HCT116 (cell line): ENCODE measurements at regions not wholly inside any gene's neighbourhood (a gene's known extent, or its start where the extent isn't known, plus 50 kb on each side); places are given as distances from the start of the nearest gene placed in this dataset.

Experiments
- ATAC-seq: fragments of 200-7000 bp; cut with Tn5 transposase; 2 replicates; pipeline ENCODE4 v1.9.1; 2020; ENCODE audit warnings: mild to moderate bottlenecking, moderate library complexity
- BruUV-seq: library from RNA; stranded (reverse); fragments of 400-500 nt; replicated peaks from 2 replicates; lab custom pipeline; 2021; lab: Mats Ljungman, UMichigan
- CTCF ChIA-PET: fragments of 300-600 bp; sonication (Branson Sonifier 250); formaldehyde crosslinking; loops from one replicate; lab custom pipeline; 2021; ENCODE audit warnings: antibody characterized with exemption; lab: Charles Lee
- POLR2A ChIA-PET: fragments of 300-600, 350-600 bp; sonication (Branson Sonifier 250); formaldehyde crosslinking; loops from one replicate; lab custom pipeline; 2021; ENCODE audit warnings: antibody characterized with exemption; lab: Charles Lee
- RAD21 ChIA-PET, 2 experiments: fragments of 300-600 bp; sonication (Branson Sonifier 250); formaldehyde crosslinking; loops; one replicate each; lab custom pipeline; 2023; ENCODE audit warnings: low total read pairs in 2 of 2; ENCODE audit not compliant: uncharacterized antibody in 2 of 2, unreplicated experiment in 2 of 2, low non-redundant PET in 1 of 2; lab: Charles Lee
- DNase-seq: peaks from one replicate; pipeline ENCODE4 v3.0.0-alpha.2; 2010; ENCODE audit warnings: low read depth, low spot score
- H2AFZ ChIP-seq: fragments of 200-600 bp; shearing (Covaris generic), sonication (generic); 2 replicates; pipeline ENCODE4 v1.6.1; 2017; ENCODE audit warnings: low read depth, mixed run types, mixed read lengths, antibody characterized with exemption, low read length; ENCODE audit not compliant: poor library complexity, severe bottlenecking
- H3K27ac ChIP-seq: 2 replicates; pipeline ENCODE4 v1.5.1; 2012; ENCODE audit warnings: low read depth, low read length
- H3K27me3 ChIP-seq: fragments of 200-600 bp; sonication (generic); 2 replicates; pipeline ENCODE4 v1.6.1; 2016; ENCODE audit warnings: mixed run types, low read length, mixed read lengths; ENCODE audit not compliant: insufficient read depth
- H3K36me3 ChIP-seq, 2 experiments: fragments of 200-500 bp in 1 of 2; fragments of 200-600 bp in 1 of 2; sonication (Bioruptor generic) in 1 of 2; sonication (generic) in 1 of 2; 2 replicates each; pipeline versions ENCODE4 v1.5.1 to v1.6.1; 2014 to 2016; ENCODE audit warnings: low read length in 2 of 2, inconsistent platforms in 1 of 2, mixed read lengths in 1 of 2, mixed run types in 1 of 2; ENCODE audit not compliant: insufficient read depth in 2 of 2, control insufficient read depth in 1 of 2
- H3K4me1 ChIP-seq, 2 experiments: fragments of 200-600 bp in 1 of 2; sonication (generic) in 1 of 2; 2 replicates each; pipeline versions ENCODE4 v1.5.1 to v1.6.1; 2012 to 2017; ENCODE audit warnings: low read length in 2 of 2, inconsistent platforms in 1 of 2, mild to moderate bottlenecking in 1 of 2, mixed read lengths in 1 of 2, mixed run types in 1 of 2, moderate library complexity in 1 of 2; ENCODE audit not compliant: insufficient read depth in 2 of 2, control insufficient read depth in 1 of 2
- H3K4me2 ChIP-seq: fragments of 200-600 bp; sonication (generic); 2 replicates; pipeline ENCODE4 v1.6.1; 2017; ENCODE audit warnings: mixed run types, low read length, mixed read lengths
- H3K4me3 ChIP-seq, 2 experiments: fragments of 200-600 bp in 1 of 2; sonication (generic) in 1 of 2; replicated peaks in 1 of 2; 2 replicates each; pipeline ENCODE4 v1.5.1; 2011 to 2016; ENCODE audit warnings: low read length in 2 of 2, control low read depth in 1 of 2, low read depth in 1 of 2, mild to moderate bottlenecking in 1 of 2, mixed read lengths in 1 of 2, mixed run types in 1 of 2
- H3K79me2 ChIP-seq: fragments of 200-600 bp; sonication (generic); 2 replicates; pipeline ENCODE4 v1.6.1; 2017; ENCODE audit warnings: mild to moderate bottlenecking, mixed run types, low read length, moderate library complexity, mixed read lengths; ENCODE audit not compliant: insufficient read depth
- H3K9ac ChIP-seq: fragments of 200-600 bp; sonication (generic); 2 replicates; pipeline ENCODE4 v1.6.1; 2016; ENCODE audit warnings: low read length, mixed read lengths
- H3K9me2 ChIP-seq: fragments of 200-600 bp; sonication (generic), shearing (Covaris generic); 2 replicates; pipeline ENCODE4 v1.6.1; 2017; ENCODE audit warnings: mixed run types, mild to moderate bottlenecking, moderate library complexity; ENCODE audit not compliant: insufficient read depth
- H3K9me3 ChIP-seq, 2 experiments: fragments of 200-500 bp in 1 of 2; fragments of 200-600 bp in 1 of 2; sonication (Bioruptor generic) in 1 of 2; sonication (generic) in 1 of 2; 2 replicates each; pipeline ENCODE4 v1.6.1; 2014 to 2017; ENCODE audit warnings: low read length in 2 of 2, mixed read lengths in 2 of 2, inconsistent platforms in 1 of 2, low read depth in 1 of 2, mild to moderate bottlenecking in 1 of 2, mixed run types in 1 of 2, moderate library complexity in 1 of 2; ENCODE audit not compliant: control insufficient read depth in 1 of 2, insufficient read depth in 1 of 2
- H4K20me1 ChIP-seq: fragments of 200-600 bp; sonication (generic), shearing (Covaris generic); 2 replicates; pipeline ENCODE4 v1.6.1; 2017; ENCODE audit warnings: mixed run types, mild to moderate bottlenecking, moderate library complexity; ENCODE audit not compliant: insufficient read depth
- CBX3 ChIP-seq: IDR thresholded peaks from 2 replicates; pipeline ENCODE4 v1.6.1; 2012; ENCODE audit warnings: low read depth
- CEBPB ChIP-seq: IDR thresholded peaks from 2 replicates; pipeline ENCODE4 v1.6.1; 2012; ENCODE audit warnings: low read depth
- CTCF ChIP-seq, 3 experiments: fragments of 200-600 bp in 1 of 3; sonication (generic) in 1 of 3; IDR thresholded peaks in 2 of 3; conservative IDR thresholded peaks in 1 of 3; 2 replicates each; pipeline ENCODE4 v1.5.1; 2012 to 2017; ENCODE audit warnings: low read depth in 2 of 3, low read length in 2 of 3, antibody characterized with exemption in 1 of 3, borderline replicate concordance in 1 of 3, control low read depth in 1 of 3, mild to moderate bottlenecking in 1 of 3, mixed read lengths in 1 of 3, mixed run types in 1 of 3, moderate library complexity in 1 of 3; ENCODE audit not compliant: insufficient read depth in 1 of 3
- EGR1 ChIP-seq: IDR thresholded peaks from 2 replicates; pipeline ENCODE4 v1.6.1; 2012; ENCODE audit warnings: low read depth
- ELF1 ChIP-seq: IDR thresholded peaks from 2 replicates; pipeline ENCODE4 v1.6.1; 2012; ENCODE audit warnings: low read depth, borderline replicate concordance
- EZH2 ChIP-seq: fragments of 200-600 bp; sonication (generic); IDR thresholded peaks from 2 replicates; pipeline ENCODE4 v1.6.1; 2017; ENCODE audit warnings: antibody characterized with exemption, mixed run types
- EZH2phosphoT487 ChIP-seq: fragments of 200-600 bp; IDR thresholded peaks from 2 replicates; pipeline ENCODE4 v1.6.1; 2018; ENCODE audit warnings: antibody characterized with exemption, borderline replicate concordance
- MAX ChIP-seq: IDR thresholded peaks from 2 replicates; pipeline ENCODE4 v1.6.1; 2012
- POLR2A ChIP-seq: IDR thresholded peaks from 2 replicates; pipeline ENCODE4 v1.7.0; 2011; ENCODE audit warnings: borderline replicate concordance; ENCODE audit not compliant: insufficient read depth, insufficient read length; ENCODE audit errors: extremely low read depth
- RAD21 ChIP-seq: IDR thresholded peaks from 2 replicates; pipeline ENCODE4 v1.6.1; 2012; ENCODE audit warnings: low read depth, mild to moderate bottlenecking
- REST ChIP-seq: IDR thresholded peaks from 2 replicates; pipeline ENCODE4 v1.6.1; 2012; ENCODE audit warnings: low read depth
- SRF ChIP-seq: IDR thresholded peaks from 2 replicates; pipeline ENCODE4 v1.6.1; 2012; ENCODE audit warnings: low read depth
- TCF7L2 ChIP-seq: IDR thresholded peaks from 2 replicates; pipeline ENCODE4 v1.7.0; 2011; ENCODE audit warnings: borderline replicate concordance, inconsistent platforms; ENCODE audit not compliant: insufficient read depth, insufficient read length; ENCODE audit errors: extremely low read depth
- YY1 ChIP-seq: IDR thresholded peaks from 2 replicates; pipeline ENCODE4 v1.6.1; 2011; ENCODE audit warnings: low read length, low read depth, moderate library complexity, mild to moderate bottlenecking; ENCODE audit not compliant: insufficient replicate concordance; ENCODE audit errors: extremely low read depth
- ZBTB33 ChIP-seq: IDR thresholded peaks from 2 replicates; pipeline ENCODE4 v1.6.1; 2011; ENCODE audit warnings: mild to moderate bottlenecking, low read length, moderate library complexity; ENCODE audit not compliant: insufficient replicate concordance; ENCODE audit errors: extremely low read depth
- ZNF274 ChIP-seq: fragments of 200-500 bp; sonication (Bioruptor generic); IDR thresholded peaks from 2 replicates; pipeline ENCODE4 v1.6.1; 2014; ENCODE audit warnings: mild to moderate bottlenecking, low read depth, low read length, inconsistent platforms
- intact Hi-C: fragments of 100-400 bp; cut with micrococcal nuclease; formaldehyde crosslinking; loops from 2 replicates; pipeline ENCODE4 v1.10.0; 2022

DNA sequence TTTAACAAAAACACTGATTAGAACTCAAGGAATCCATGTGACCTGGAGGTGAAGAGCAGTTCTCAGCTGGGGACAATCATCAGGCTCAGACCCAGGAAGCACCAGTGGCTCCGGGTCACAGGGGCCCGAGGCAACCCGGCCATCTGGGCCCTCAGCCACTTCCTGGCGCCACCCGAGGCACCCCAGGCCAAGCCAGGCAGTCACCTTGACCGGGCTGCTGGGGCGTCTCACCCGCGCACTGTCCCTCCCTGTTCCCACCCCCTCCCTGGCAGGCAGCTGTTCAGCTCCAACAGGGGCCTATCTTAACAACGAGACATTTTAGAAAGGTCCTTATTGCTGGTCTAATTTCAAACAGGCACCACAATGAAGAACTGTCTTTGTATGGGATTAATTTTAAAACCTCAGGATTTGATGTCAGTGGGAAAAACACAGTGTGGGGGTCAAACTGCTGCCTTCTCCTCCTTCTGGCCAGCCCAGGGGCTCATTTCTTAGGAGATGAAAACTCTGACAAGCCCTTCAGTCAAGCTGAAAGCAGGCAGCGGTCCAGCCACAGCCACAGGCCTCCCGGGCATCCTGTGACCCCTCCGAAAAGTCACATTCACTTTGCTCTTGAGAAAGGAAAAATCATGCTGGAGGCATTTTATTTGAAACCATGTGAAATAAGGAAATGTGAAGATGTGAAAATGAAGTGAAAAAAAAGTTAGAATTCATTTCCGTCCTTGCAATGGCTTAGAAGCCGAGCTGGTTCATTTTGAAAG lies 83.3 kb downstream of the KCTD15 start:
- intact Hi-C loops = no loop called here
- Histone ChIP-seq H3K9ac (no peak overlapping the region), H3K4me3 (no peak overlapping the region), H3K27me3 (no peaks in the 10 kb centered on the region), H4K20me1 (no peaks in the 10 kb centered on the region), H2AFZ (no peak overlapping the region), H3K27ac (no peak overlapping the region), H3K79me2 (no peaks in the 10 kb centered on the region), H3K9me2 (no peaks in the 10 kb centered on the region), H3K4me1 (no peaks in the 10 kb centered on the region), H3K4me2 (no peak overlapping the region), H3K9me3 (no peaks in the 10 kb centered on the region), H3K36me3 (no peaks in the 10 kb centered on the region)
- BruUV-seq = no TSS peak
- ATAC-seq (no peak), DNase-seq (no peak)
- no peak for TF ChIP-seq ZBTB33
- no peak for TF ChIP-seq EZH2phosphoT487
- TF ChIP-seq EZH2 = no peak
- no peak for TF ChIP-seq TCF7L2
- TF ChIP-seq EGR1 = no peak
- no peak for TF ChIP-seq POLR2A
- TF ChIP-seq SRF = no peak
- no peak for TF ChIP-seq MAX
- TF ChIP-seq ELF1 = no peak
- no peak for TF ChIP-seq CEBPB
- no peak for TF ChIP-seq CBX3
- no peak for TF ChIP-seq YY1
- TF ChIP-seq REST = no peak
- TF ChIP-seq ZNF274 = no peak
- TF ChIP-seq CTCF (IDR thresholded peaks at IDR 0.05 in 2 of 3, conservative IDR thresholded peaks at IDR 0.05 in 1 of 3; ENCODE audit: borderline replicate concordance in 1 of 3, insufficient read depth in 1 of 3, low read depth in 2 of 3, low read length in 2 of 3) = no peak
- TF ChIP-seq RAD21 = no peak
- RAD21 ChIA-PET = no interaction called here
- CTCF ChIA-PET = no interaction called here
- POLR2A ChIA-PET = no interaction called here
